PC-9 (cell line): ENCODE measurements at regions not wholly inside any gene's neighbourhood (a gene's known extent, or its start where the extent isn't known, plus 50 kb on each side); places are given as distances from the start of the nearest gene placed in this dataset.

Source experiments
- BruUV-seq: library from RNA; stranded (reverse); fragments of 400-500 nt; replicated peaks from 2 replicates; lab custom pipeline; 2021; lab: Mats Ljungman, UMichigan
- CTCF ChIA-PET: fragments of 300-600 bp; sonication (Branson Sonifier 250); formaldehyde crosslinking; loops from one replicate; lab custom pipeline; 2022; ENCODE audit warnings: antibody characterized with exemption; lab: Charles Lee
- POLR2A ChIA-PET: fragments of 300-600 bp; sonication (Branson Sonifier 250); formaldehyde crosslinking; loops from one replicate; lab custom pipeline; 2022; ENCODE audit warnings: antibody characterized with exemption; ENCODE audit not compliant: unreplicated experiment; lab: Charles Lee
- DNase-seq, 2 experiments: peaks; one replicate each; pipeline versions ENCODE4 v3.0.0 to v3.0.0-alpha.2; 2015 to 2022; ENCODE audit warnings: mixed read lengths in 1 of 2
- H2AFZ ChIP-seq: fragments of 200-600 bp; sonication (generic); 2 replicates; pipeline ENCODE4 v1.8.1; 2017; ENCODE audit warnings: antibody characterized with exemption
- H3F3A ChIP-seq: fragments of 200-600 bp; sonication (generic); 2 replicates; pipeline ENCODE4 v1.8.1; 2017; ENCODE audit warnings: antibody characterized with exemption, mild to moderate bottlenecking, low read depth; ENCODE audit not compliant: insufficient read depth
- H3K27ac ChIP-seq: fragments of 200-600 bp; sonication (generic); 2 replicates; pipeline ENCODE4 v1.6.1; 2016; ENCODE audit warnings: mixed run types
- H3K27me3 ChIP-seq: fragments of 200-600 bp; sonication (generic); 2 replicates; pipeline ENCODE4 v1.6.1; 2016; ENCODE audit warnings: low read depth, mixed run types; ENCODE audit not compliant: insufficient read depth
- H3K36me3 ChIP-seq: fragments of 200-600 bp; sonication (generic); 2 replicates; pipeline ENCODE4 v1.6.1; 2016; ENCODE audit warnings: low read depth, mixed run types
- H3K4me1 ChIP-seq: fragments of 200-600 bp; sonication (generic); replicated peaks from 2 replicates; pipeline ENCODE4 v1.6.1; 2016; ENCODE audit warnings: mixed run types; ENCODE audit not compliant: insufficient read depth
- H3K4me2 ChIP-seq: fragments of 200-600 bp; sonication (generic); 2 replicates; pipeline ENCODE4 v1.6.1; 2017; ENCODE audit warnings: mixed run types
- H3K4me3 ChIP-seq: fragments of 200-600 bp; sonication (generic); 2 replicates; pipeline ENCODE4 v1.6.1; 2016; ENCODE audit warnings: mixed run types
- H3K79me2 ChIP-seq: fragments of 200-600 bp; sonication (generic); 2 replicates; pipeline ENCODE4 v1.6.1; 2017; ENCODE audit warnings: low read depth, mixed run types
- H3K9me2 ChIP-seq: fragments of 200-600 bp; sonication (generic); 2 replicates; pipeline ENCODE4 v1.8.1; 2017; ENCODE audit warnings: mild to moderate bottlenecking; ENCODE audit not compliant: insufficient read depth
- H3K9me3 ChIP-seq: fragments of 200-600 bp; sonication (generic); 2 replicates; pipeline ENCODE4 v1.8.1; 2016; ENCODE audit warnings: low read depth; ENCODE audit not compliant: insufficient read depth
- H4K20me1 ChIP-seq: fragments of 200-600 bp; sonication (generic); 2 replicates; pipeline ENCODE4 v1.8.1; 2017; ENCODE audit not compliant: insufficient read depth
- EZH2 ChIP-seq: fragments of 200-600 bp; sonication (generic); IDR thresholded peaks from 2 replicates; pipeline ENCODE4 v1.8.0; 2017; ENCODE audit warnings: antibody characterized with exemption, low read depth
- intact Hi-C: fragments of 100-400 bp; cut with micrococcal nuclease; formaldehyde crosslinking; loops from one replicate; pipeline ENCODE4 v1.10.0; 2022; ENCODE audit not compliant: unreplicated experiment
- TF ChIP-seq, protein P1 (sequence below): fragments of 200-600 bp; sonication (generic); conservative IDR thresholded peaks from 2 replicates; pipeline ENCODE4 v1.6.1; 2017; ENCODE audit warnings: mixed run types, antibody characterized with exemption, mild to moderate bottlenecking, moderate library complexity

DNA sequence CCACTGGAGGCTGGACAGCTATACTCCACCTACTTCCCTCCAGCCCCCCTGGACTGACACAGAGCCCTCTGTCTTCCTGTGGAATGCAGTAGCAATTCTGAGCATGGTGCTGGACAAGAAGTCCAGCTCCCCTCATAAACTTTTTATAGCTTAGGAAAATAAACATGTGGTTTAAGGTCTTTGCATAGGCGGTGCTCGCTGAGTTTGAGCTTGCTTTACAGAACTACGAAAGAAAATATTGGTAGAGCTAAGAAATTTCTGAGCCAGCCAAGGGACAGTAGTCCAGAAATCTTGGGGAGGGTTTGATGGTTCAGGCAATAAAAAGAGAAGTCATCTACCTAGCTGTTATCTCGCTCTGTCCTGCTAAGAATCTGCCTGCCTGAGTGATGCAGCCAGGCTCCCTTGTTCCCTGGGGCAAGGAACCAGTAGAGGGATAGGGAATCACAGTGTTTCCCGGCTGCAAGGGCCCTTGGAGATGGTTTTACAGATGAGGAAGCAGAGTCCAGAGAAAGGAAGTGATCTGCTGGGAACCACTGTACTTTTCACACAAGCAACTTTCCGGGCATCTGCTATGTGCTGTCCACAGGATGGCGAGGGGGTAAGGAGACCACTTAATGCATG is 343.4 kb downstream of the CDC5L start:
- POLR2A ChIA-PET, result no interaction called here
- intact Hi-C loops, result no loop called here

GRCh38 chr6:44731485-44732095 is 344.1 kb downstream of the CDC5L start:
- H3K9me2 ChIP-seq, result no peaks in the 10 kb centered on the region
- no peaks in the 10 kb centered on the region for H3K9me3 ChIP-seq
- no peaks in the 10 kb centered on the region for H3K4me1 ChIP-seq
- H3K36me3 ChIP-seq, result no peaks in the 10 kb centered on the region
- no peak overlapping the region for H3K4me3 ChIP-seq
- no peak overlapping the region for H2AFZ ChIP-seq
- ChIA-PET CTCF (interaction anchor here (1.1 kb wide), 1 partner anchor 69 kb away, joined by 3 read pairs; no protein-coding TSS in a partner anchor), POLR2A (no interaction called here)
- H3F3A ChIP-seq, result no peaks in the 10 kb centered on the region
- TF ChIP-seq EZH2, result no peak
- TF ChIP-seq, protein P1, sequence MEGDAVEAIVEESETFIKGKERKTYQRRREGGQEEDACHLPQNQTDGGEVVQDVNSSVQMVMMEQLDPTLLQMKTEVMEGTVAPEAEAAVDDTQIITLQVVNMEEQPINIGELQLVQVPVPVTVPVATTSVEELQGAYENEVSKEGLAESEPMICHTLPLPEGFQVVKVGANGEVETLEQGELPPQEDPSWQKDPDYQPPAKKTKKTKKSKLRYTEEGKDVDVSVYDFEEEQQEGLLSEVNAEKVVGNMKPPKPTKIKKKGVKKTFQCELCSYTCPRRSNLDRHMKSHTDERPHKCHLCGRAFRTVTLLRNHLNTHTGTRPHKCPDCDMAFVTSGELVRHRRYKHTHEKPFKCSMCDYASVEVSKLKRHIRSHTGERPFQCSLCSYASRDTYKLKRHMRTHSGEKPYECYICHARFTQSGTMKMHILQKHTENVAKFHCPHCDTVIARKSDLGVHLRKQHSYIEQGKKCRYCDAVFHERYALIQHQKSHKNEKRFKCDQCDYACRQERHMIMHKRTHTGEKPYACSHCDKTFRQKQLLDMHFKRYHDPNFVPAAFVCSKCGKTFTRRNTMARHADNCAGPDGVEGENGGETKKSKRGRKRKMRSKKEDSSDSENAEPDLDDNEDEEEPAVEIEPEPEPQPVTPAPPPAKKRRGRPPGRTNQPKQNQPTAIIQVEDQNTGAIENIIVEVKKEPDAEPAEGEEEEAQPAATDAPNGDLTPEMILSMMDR, result no peak
- DNase-seq, result no peak
- intact Hi-C loops, result no loop called here
- H3K4me2 ChIP-seq, result no peak overlapping the region
- no peaks in the 10 kb centered on the region for H3K79me2 ChIP-seq
- no peaks in the 10 kb centered on the region for H4K20me1 ChIP-seq
- no peaks in the 10 kb centered on the region for H3K27me3 ChIP-seq
- no TSS peak for BruUV-seq
- no peak overlapping the region for H3K27ac ChIP-seq

More for the DNA sequence above, 343.4 kb downstream of the CDC5L start:
- no peak overlapping the region for H3K27ac ChIP-seq
- H3F3A ChIP-seq, result no peaks in the 10 kb centered on the region
- H3K9me2 ChIP-seq, result no peaks in the 10 kb centered on the region
- no peak overlapping the region for H2AFZ ChIP-seq
- H3K4me1 ChIP-seq, result no peaks in the 10 kb centered on the region
- no TSS peak for BruUV-seq
- H3K79me2 ChIP-seq, result no peaks in the 10 kb centered on the region
- H3K36me3 ChIP-seq, result no peaks in the 10 kb centered on the region
- H3K27me3 ChIP-seq, result no peaks in the 10 kb centered on the region
- TF ChIP-seq EZH2, result no peak
- TF ChIP-seq, protein P1, result no peak
- no peak overlapping the region for H3K4me2 ChIP-seq
- H3K9me3 ChIP-seq, result no peaks in the 10 kb centered on the region
- CTCF ChIA-PET, result interaction anchor here (1.1 kb wide), 1 partner anchor 69 kb away, joined by 3 read pairs; no protein-coding TSS in a partner anchor
- no peak for DNase-seq
- H4K20me1 ChIP-seq, result no peaks in the 10 kb centered on the region
- H3K4me3 ChIP-seq, result no peak overlapping the region

DNA sequence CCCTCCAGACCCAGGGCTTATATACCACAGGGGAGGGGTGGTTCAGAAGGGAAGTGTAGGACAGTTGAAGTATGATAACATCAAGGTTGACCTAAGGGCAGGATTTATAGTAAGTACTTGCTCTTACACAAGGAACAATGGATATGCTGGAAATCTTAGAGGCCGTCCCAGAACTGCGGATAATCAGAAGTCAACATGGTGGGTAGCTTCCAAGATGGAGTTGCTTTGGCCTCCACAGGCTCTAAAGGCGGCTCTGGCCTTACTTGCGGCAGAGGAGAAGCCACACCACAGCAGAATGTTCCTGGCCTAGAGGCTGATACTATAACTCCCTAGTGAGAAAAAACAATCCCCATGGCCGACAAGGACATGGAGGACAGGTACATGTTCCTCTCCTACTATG is 344.7 kb downstream of the CDC5L start:
- Histone ChIP-seq H3K4me3 (no peak overlapping the region), H3K27ac (no peak overlapping the region), H3K4me2 (no peak overlapping the region), H4K20me1 (no peaks in the 10 kb centered on the region), H3K9me3 (no peaks in the 10 kb centered on the region), H3K27me3 (no peaks in the 10 kb centered on the region), H3K4me1 (no peaks in the 10 kb centered on the region), H3K79me2 (no peaks in the 10 kb centered on the region), H3K36me3 (no peaks in the 10 kb centered on the region), H3K9me2 (no peaks in the 10 kb centered on the region), H3F3A (no peaks in the 10 kb centered on the region), H2AFZ (no peak overlapping the region)
- no peak for TF ChIP-seq EZH2
- TF ChIP-seq, protein P1, result no peak
- ChIA-PET POLR2A (no interaction called here), CTCF (no interaction called here)
- intact Hi-C loops, result no loop called here
- no peak for DNase-seq
- no TSS peak for BruUV-seq
